GM23338 (cell line): ENCODE measurements at regions not wholly inside any gene's neighbourhood (a gene's known extent, or its start where the extent isn't known, plus 50 kb on each side); places are given as distances from the start of the nearest gene placed in this dataset.

ENCODE experiments used
- CREB1 ChIP-seq: fragments of 250-450 bp; sonication (Bioruptor Pico); IDR thresholded peaks from 2 replicates; pipeline ENCODE4 v1.5.0; 2020; ENCODE audit warnings: low read depth, mild to moderate bottlenecking, moderate library complexity
- CTCF ChIP-seq, 2 experiments: fragments of 200-600 bp in 1 of 2; sonication (generic) in 1 of 2; conservative IDR thresholded peaks; 2 replicates each; pipeline versions ENCODE4 v1.5.1 to v1.6.1; 2016 to 2017; ENCODE audit warnings: antibody characterized with exemption in 2 of 2, low read depth in 2 of 2, mild to moderate bottlenecking in 2 of 2, moderate library complexity in 1 of 2
- ETS1 ChIP-seq: IDR thresholded peaks from 2 replicates; pipeline ENCODE4 v1.6.1; 2016; ENCODE audit warnings: antibody characterized with exemption
- EZH2 ChIP-seq: fragments of 200-600 bp; sonication (generic); IDR thresholded peaks from one replicate; pipeline ENCODE4 v1.8.0; 2017; ENCODE audit warnings: antibody characterized with exemption, mild to moderate bottlenecking, low read depth; ENCODE audit not compliant: unreplicated experiment
- EZH2phosphoT487 ChIP-seq: fragments of 200-600 bp; sonication (generic); IDR thresholded peaks from one replicate; pipeline ENCODE4 v1.8.1; 2018; ENCODE audit warnings: antibody characterized with exemption; ENCODE audit not compliant: unreplicated experiment
- JUNB ChIP-seq: IDR thresholded peaks from one replicate; pipeline ENCODE4 v1.6.1; 2016; ENCODE audit warnings: antibody characterized with exemption; ENCODE audit not compliant: unreplicated experiment
- POLR2AphosphoS5 ChIP-seq: IDR thresholded peaks from 2 replicates; pipeline ENCODE4 v1.6.1; 2016; ENCODE audit warnings: antibody characterized with exemption, low read depth
- REST ChIP-seq: IDR thresholded peaks from one replicate; pipeline ENCODE4 v1.6.1; 2018; ENCODE audit warnings: antibody characterized with exemption; ENCODE audit not compliant: unreplicated experiment
- STAT1 ChIP-seq: IDR thresholded peaks from one replicate; pipeline ENCODE4 v1.6.1; 2016; ENCODE audit warnings: antibody characterized with exemption; ENCODE audit not compliant: unreplicated experiment
- ZNF114 ChIP-seq: fragments of 250-450 bp; sonication (Bioruptor Pico); IDR thresholded peaks from 2 replicates; pipeline ENCODE4 v1.5.0; 2020; ENCODE audit warnings: mild to moderate bottlenecking, moderate library complexity

GRCh38 chr12:98359856-98360255, 155.5 kb upstream of the TMPO start:
- TF ChIP-seq EZH2 (no peak), CTCF (conservative IDR thresholded peaks at IDR 0.05; ENCODE audit: low read depth in 2 of 2) (no peak), REST (no peak), ZNF114 (CRISPR knock-in tag) (no peak), POLR2AphosphoS5 (no peak), STAT1 (no peak), JUNB (no peak), EZH2phosphoT487 (no peak), CREB1 (CRISPR knock-in tag) (no peak), ETS1 (no peak)
